C4-2B (cell line): ENCODE measurements at regions not wholly inside any gene's neighbourhood (a gene's known extent, or its start where the extent isn't known, plus 50 kb on each side); places are given as distances from the start of the nearest gene placed in this dataset.

ENCODE experiments used
- ZFX ChIP-seq: fragments of 450-650 bp; IDR thresholded peaks from 2 replicates; pipeline ENCODE4 v1.6.1; 2017
- TF ChIP-seq, protein P1 (sequence below): fragments of 450-650 bp; conservative IDR thresholded peaks from 2 replicates; pipeline ENCODE4 v1.5.1; 2017; ENCODE audit warnings: mild to moderate bottlenecking

DNA sequence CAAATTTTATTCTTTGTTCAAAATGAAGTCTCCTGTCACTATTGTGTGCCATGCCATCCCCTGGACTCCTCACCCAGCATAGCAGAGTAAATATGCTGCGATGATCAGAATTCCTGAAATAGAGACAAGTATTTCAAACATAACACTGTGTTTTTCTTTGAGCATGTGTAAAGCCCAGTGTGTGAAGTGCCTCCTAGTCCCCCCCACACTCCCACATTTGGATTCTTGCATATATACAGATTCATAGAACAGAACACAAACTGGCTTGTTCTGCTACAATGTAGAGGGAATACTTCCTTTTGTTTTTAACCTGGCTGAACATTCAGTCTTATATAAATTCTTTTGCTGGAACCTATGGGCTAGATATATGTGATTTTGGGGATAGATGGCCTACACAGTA, 84.9 kb downstream of the NUDT12 start:
- TF ChIP-seq, protein P1, sequence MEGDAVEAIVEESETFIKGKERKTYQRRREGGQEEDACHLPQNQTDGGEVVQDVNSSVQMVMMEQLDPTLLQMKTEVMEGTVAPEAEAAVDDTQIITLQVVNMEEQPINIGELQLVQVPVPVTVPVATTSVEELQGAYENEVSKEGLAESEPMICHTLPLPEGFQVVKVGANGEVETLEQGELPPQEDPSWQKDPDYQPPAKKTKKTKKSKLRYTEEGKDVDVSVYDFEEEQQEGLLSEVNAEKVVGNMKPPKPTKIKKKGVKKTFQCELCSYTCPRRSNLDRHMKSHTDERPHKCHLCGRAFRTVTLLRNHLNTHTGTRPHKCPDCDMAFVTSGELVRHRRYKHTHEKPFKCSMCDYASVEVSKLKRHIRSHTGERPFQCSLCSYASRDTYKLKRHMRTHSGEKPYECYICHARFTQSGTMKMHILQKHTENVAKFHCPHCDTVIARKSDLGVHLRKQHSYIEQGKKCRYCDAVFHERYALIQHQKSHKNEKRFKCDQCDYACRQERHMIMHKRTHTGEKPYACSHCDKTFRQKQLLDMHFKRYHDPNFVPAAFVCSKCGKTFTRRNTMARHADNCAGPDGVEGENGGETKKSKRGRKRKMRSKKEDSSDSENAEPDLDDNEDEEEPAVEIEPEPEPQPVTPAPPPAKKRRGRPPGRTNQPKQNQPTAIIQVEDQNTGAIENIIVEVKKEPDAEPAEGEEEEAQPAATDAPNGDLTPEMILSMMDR, result no peak
- no peak for TF ChIP-seq ZFX
